ENCODE measurements at regions not wholly inside any gene's neighbourhood (a gene's known extent, or its start where the extent isn't known, plus 50 kb on each side); places are given as distances from the start of the nearest gene placed in this dataset.

DNA sequence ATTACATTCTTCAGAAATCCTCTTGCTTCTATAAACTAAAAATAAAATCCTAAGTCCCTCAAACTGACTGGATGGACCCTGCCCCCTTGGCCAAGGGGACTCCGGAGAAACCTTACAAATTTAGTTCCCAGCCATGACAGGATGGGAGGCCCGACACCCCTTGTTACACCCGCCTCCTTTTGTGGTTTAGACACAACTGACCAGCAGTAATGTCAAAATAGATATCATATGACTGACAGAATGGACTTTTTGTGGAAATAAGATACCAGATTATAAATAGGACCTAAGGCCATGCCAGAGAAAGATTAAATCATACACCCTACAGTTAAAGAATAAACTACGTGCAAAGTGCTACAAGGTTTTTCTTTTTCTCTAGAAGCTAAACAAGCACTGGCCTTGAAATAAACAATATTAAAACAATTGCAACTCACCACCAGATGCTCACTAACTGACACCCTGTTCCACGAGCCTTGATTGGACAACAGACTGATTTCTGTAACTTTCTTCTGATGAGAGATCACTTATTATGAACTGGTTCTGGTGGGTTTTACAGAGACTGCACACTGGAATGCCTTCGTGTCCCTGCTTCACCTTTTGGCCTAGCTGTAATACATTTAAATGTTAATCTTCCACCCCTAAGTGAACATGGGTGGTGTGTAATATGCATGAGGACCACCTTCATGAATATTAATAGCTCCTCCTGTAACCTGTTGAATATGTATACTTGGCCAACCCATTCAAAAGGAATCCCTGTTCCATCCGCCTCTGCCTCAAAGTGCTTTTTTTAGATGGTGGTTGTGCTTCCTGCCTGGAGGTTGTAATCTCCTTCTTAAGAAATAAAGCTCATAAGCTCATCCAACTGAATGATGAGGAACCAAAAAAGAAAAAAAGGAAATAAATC is 99.6 kb downstream of the ODF2L start:
- no peak for DNase-seq (ENCODE audit: low read depth)

DNA sequence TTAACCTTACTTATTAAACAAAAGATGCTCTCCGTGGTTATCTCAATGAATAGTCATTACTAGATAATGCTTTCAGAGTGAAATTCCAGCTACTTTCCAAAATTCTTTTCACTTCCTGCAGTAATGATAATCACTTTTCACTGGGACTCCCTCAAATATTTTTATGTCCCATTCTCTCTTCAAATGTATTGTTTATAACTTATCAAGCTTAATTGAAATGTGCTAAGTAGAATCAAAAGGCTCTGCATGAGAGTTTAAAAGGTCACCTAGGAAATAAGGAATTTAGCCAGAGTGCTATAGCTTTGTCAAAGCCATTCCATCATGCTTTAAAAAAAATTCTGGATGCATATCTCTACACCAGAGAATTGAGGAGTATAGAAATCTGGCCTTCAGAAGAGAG is 106.4 kb downstream of the ODF2L start:
- DNase-seq (ENCODE audit: low read depth) = no peak

DNA sequence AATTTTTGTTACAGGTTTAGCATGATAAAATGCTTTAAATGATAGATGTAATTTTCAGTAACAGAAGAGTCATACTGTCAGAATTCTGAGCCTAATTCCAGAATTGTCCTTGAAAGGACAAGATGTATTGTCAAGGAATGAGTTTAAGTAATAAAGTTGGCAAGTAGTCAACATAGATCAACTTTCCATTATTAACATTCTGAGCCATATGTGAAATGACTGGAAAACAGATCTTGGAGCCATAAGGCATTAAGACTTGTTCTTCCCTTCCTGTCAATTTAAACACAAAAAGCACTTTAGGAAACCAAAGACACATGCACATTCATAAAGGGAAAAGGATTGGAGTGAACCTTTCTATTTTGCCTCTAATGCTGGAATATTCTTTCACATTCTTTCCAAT is 107.0 kb downstream of the ODF2L start:
- no peak for DNase-seq (ENCODE audit: low read depth)

DNA sequence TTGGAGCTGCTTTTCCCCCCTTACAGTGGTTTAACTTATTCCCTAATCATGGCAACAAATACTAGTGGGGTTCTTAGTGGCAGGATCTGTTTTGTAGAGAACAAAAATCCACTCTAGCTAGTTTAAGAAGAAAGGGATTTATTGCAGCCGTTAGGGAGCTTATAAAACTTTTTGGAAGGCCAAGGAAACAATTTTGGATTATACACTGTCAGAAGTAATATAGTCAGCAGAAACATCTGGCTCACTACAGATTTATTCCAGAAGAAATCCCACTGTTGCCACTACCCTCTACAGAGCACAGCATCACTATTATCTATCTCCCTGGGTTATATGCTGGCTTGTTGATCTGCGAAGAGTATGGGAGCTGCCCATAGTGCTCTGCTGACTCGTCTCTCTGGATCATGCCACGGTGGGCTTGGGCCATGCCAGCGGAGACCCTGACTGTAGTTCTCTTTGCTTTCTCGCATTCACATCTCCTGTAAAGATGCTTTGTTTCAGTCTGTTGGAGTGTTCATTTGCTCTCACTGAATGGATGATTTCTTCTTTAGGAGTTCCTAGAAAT is 107.5 kb downstream of the ODF2L start:
- DNase-seq (ENCODE audit: low read depth) = no peak

DNA sequence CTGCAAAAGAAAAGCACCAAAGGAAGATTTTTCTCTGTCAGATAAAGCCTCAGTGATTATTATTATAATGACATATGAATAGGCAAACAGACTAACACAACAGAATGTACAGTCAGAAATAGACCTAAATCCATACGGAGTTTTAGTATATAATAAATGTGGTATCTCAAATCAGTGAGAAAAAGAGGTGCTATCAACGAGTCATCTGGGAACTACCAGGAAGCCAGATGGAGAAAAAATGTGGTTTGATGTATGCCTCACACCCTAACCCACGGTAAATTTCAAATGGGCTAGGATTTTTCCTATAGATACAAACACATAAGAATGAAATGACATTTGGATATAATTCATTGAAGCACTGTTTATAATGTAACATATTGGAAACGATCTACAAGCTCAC is 110.3 kb downstream of the ODF2L start:
- DNase-seq (ENCODE audit: low read depth) = no peak

DNA sequence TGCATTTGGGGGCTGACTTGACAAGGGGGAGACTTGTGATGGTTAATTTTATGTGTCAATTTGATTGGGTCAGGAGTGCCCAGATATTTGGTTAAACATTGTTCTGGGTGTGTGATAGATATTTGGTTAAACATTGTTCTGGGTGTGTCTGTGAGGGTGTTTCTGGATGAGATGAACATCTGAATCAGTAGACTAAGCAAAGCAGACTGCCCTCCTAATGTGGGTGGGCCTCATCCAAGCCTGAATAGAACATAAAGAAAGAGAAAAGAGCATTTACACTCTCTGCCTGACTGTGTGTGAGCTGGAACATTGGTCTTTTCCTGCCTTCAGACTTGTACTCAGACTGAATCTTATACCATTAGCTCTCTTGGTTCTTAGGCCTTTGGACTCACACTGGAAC is 113.5 kb downstream of the ODF2L start:
- no peak for DNase-seq (ENCODE audit: low read depth)

DNA sequence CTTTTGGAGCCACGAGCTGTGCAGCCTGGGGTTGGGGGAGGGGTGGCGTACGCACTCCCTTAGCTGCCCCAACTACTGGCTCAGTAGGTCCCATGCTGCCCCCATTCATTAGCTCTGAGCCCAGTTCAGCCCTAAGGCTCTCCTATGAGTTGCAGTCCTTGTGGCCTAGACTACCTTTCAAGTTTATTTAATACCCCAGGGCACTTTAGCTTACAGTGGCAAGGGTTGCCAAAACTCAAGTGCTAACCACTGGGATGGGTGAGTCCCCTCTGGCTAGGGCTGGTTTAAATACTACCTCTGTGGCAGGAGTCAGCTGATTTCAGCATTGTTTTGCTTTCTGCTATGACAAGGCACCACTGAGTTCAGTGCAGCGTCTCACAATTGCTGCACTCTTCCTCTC is 118.2 kb downstream of the ODF2L start:
- no peak for DNase-seq (ENCODE audit: low read depth)

DNA sequence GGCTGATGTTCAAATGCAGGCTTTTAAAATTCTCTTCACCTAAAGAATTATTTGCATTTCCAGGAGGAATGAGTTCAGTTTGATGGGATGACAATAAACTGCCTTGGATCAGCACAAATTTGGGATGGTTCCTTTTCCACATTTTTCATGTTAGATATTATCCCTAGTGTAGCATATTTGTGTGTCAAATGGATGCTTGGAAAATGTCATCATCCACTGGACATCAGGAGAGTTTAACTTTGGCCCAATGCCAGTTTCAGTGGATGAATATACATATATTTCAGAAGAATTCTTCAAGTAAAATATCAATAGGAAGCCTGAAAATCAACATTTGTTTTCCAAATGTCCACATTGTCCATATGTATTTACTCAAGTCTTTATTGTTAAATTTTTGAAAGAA is 116.5 kb upstream of the COL24A1 start:
- DNase-seq (ENCODE audit: low read depth) = no peak

DNA sequence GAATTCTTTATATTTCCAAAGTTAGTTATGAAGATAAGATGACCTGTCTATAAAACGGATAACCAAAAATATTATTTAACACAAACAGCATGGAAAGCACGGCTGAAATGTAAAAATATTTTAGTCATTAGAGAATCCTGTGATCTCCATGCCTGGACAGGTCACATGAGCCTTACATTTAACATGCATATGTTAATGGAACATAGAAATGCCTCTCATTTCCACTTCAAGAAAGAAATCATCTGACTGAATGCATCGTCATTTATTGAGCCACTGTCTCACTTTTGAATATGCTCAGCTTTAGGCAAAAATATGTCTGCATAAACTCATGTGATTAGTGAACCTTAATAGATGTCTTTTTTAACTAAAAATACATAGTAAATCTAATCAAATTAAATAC is 115.5 kb upstream of the COL24A1 start:
- no peak for DNase-seq (ENCODE audit: low read depth)

DNA sequence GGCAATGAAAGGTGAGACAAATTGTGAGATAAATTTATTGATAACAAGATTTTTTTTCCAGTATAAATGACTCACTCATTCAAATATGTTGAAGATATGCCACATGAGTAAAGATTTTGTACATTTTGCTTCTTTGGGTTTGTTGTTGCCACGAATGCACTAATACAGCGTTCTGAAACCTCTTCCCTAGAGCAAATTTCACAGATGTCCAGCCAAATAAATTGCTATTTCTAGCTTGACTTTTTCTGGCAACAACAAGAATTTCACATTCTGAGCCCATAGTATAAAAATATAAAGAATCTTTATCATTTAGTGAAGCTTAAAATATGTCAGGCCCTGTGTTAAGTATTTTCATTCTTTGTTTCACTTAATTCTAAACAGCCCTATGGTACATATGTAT is 114.5 kb upstream of the COL24A1 start:
- no peak for DNase-seq (ENCODE audit: low read depth)

DNA sequence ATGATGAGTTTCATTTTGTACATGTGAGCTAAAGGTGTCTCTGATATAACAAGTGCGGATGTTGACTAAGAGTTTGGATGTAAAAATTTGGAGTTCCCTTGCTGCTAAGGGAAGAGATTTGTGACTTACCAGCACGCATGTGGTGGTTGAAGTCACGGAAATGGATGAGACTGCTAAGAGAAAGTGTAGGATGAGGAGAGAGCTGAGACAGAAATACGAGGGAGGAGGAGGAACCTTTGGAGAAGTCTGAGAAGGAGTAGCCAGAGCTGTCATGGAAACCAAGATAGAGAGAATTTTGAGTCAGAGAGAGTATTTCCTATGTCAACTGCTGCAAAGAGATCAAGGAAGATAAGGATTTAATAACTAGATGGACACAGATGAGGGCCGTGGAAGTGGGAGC is 106.5 kb upstream of the COL24A1 start:
- DNase-seq (ENCODE audit: low read depth) = no peak

DNA sequence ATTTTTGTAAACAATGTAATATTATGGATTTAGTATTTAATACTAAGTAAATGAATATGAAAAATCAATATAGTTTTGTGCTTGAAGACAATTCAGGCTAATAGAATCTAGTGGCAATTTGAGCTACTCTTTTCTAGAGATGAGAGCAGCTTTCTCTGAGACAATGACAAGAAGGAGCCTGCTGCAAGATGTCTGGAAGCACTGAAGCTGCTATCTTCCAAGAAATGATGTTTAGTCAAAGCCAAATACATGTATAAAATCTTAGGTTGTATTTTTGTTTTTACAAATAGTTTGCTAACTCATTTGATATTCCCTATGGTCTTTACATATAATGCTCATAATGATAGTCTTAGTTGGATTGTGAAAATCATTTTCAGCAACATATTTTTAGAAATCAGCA is 103.9 kb upstream of the COL24A1 start:
- no peak for DNase-seq (ENCODE audit: low read depth)

DNA sequence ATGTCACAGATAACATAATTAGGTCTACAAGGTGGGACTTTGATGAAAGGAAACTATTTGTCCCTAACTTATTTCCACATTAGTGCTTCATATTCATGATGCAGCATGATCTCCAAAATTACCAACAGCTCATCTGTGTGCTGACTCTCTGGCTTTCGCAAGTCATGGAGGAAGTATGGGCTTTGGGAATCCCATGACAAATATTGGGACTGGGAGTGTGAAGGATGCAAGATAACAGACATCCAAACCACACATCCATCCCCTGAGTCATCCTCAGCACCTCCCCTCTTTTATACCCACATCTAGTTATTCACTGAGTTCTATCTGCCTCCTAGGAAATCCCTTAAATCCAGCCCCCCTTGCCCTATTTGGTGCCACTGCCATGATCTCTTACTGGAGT is 102.8 kb upstream of the COL24A1 start:
- DNase-seq (ENCODE audit: low read depth) = no peak

DNA sequence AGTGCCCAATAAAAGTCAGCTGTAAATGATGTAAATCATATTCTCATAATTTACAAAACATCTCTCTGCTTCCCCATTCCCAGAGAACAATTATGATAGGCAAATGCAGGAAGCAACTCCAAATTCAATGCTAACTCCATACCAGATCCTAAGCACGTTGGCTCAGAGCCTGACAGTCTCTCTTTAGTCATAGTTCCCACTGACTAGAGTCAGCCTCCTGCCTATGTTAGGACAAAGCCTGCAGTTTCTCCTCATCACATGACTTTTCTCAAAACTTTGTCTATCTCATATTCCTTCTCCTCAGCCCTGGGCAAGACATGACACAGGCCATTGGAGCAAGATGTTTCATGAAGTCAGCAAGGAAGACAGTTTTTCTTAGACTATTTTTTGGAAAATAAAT is 101.5 kb upstream of the COL24A1 start:
- DNase-seq (ENCODE audit: low read depth) = peak; percentile 5

DNA sequence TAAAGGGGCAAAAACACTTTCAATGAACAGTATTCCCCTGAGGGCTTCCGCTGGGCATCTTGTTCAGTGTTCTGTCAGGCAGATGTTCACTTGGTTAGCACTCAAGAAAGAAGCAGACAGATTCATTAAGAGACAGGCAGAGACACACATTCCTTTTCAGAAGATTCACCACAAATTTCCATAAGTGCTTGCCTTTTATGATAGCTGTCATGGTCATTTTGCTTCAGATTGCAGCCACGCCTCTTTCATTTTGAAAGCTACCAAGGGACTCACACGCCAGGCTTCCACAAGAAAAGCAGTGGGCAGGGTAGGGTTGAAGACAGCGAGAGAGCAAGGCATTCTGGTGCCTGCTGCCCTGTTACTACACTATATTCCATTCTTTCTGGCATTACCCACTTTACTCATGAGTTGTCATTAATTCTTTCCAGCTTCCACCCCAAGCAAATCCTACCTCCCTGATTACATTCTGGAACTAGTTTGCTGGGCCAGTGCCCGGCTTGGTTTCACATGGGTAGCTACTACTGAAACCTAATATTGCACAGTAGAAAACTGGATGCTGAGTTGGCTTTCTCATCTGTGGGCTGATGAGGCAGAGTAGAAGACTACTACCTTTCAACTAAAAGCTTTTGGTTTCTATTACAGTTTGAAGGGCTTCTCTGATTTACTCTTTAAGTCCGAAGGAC is 91.2 kb upstream of the COL24A1 start:
- DNase-seq (ENCODE audit: low read depth) = peak; percentile 93

DNA sequence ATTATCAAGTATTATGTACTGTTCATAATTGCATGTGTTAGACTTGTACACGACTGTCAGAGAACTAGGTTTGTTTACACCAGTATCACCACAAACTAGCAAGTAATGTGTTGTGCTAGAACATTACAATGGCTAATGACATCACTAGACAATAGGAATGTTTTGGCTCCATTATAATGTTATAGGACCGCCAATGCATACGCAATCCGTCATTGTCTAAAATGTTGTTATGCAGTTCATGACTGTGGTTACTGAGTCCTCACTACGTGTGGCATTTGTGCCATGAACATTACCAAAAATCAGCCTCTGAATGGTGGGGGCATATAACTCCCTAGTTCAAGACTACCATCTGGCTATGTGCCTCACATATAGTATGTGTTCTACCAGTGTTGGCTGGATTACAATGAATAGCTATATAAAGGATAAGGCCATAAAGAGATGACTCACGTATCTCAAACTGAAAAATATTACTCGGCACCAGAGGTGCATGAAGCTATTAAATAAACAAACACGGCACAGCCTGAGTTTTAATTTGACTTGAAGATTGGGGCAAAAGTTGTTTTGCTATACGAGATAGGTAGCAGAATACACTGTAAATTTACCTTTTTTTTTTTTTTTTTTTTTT is 89.1 kb upstream of the COL24A1 start:
- no peak for DNase-seq (ENCODE audit: low read depth)

DNA sequence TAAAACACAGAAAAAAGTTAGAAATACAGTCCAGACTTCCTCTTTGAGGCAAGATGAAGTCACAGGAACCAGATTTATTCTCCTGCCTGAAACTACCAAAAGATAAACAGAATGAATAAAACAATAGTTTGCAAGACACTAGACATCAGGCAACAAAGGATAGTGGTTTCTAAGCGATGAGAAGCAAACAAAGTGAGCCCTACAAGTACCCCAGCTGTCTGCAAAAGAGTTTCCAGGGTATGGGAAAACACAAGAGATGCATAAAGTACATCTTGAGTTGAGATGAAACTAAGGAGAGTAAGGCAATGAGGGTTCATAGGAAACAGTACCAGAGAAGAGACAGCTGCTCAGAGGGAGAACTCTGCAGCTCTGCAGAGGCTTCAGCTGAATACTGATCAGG is 83.3 kb upstream of the COL24A1 start:
- DNase-seq (ENCODE audit: low read depth) = no peak

DNA sequence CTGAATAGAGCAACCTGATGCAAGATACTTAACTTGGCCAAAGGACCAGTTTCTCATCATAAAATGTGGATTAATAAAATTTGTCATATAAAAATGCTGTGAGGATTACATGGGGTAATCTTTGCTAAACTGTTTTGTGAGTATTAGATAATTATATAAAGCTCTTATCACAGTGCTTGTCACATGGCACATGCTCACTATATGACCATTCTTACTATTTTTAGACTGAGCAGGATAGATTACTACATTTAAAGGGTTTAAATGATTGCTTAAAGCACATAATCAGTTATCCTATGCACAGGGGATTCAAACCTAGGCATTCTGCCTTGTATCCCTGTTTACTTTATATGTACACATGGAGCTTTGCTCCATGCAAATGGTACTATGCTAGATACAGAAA is 82.9 kb upstream of the COL24A1 start:
- no peak for DNase-seq (ENCODE audit: low read depth)

DNA sequence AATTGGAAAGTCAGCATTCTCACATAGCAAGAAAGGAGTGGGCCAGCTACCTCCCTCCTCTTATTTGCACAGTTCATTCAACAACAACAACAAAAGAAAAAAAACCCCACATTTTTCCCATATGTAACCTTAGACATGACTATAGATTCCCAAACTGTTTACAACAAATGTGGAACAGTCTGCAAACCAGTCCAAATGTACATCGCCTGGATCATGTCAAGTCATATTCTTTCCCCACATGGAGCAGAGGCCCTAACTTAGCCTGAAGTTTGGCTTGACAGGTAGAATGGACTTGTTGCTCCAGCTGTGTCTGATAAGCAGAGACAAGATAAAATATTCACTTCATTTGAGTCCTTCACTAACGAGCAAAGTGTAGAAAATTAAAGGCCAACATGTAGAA is 81.7 kb upstream of the COL24A1 start:
- DNase-seq (ENCODE audit: low read depth) = no peak

DNA sequence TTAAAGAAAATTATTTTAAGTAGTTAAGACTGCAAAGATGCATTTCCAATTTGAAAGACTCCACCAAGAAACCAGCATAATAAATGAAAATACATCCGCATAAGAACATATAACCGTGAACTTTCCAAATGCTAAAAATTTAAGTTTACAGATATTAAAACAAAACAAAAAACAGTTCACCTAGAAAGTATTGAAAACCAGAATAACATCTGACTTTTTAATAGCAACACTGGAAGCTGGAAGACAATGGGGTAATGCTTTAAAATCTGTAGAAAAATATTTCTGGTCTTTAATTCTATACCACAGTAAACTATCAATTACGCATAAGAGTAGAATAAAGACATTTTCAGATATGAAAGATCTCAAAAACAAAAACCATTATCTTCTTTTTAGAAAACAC is 79.3 kb upstream of the COL24A1 start:
- no peak for DNase-seq (ENCODE audit: low read depth)

DNA sequence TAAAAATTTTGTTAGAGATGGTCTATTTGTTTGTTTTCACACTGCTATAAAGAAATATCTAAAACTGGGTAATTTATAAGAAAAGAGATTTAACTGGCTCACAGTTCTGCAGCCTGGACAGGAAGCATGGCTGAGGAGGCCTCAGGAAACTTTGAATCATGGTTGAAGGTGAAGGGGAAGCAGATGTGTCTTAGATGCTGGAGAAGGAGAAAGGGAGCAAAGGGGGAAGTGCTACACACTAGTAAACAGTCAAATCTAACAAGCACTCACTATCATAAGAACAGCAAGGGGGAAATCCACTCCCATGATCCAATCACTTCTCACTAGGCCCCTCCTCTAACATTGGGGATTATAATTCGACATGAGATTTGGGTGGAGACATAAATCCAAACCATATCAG is 76.8 kb upstream of the COL24A1 start:
- no peak for DNase-seq (ENCODE audit: low read depth)

DNA sequence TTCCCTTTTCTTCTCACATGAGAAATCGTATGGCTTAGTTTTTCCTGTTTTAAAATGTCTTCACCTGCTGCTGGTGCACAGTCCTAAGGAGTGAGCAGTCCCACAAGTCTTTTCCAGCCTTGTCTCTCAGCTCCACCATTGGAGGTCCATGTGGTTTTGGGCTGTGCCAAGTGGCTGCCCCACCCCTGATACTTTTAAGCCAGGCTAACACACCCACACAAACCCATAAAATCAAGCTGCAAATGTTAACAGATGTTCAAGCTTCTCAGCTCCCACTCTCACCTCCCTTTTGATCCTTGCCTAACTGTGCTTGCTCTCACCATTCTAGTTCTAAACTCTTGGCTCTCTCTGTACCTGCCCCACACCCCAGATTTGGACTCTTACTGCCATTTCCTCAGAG is 74.5 kb upstream of the COL24A1 start:
- no peak for DNase-seq (ENCODE audit: low read depth)

DNA sequence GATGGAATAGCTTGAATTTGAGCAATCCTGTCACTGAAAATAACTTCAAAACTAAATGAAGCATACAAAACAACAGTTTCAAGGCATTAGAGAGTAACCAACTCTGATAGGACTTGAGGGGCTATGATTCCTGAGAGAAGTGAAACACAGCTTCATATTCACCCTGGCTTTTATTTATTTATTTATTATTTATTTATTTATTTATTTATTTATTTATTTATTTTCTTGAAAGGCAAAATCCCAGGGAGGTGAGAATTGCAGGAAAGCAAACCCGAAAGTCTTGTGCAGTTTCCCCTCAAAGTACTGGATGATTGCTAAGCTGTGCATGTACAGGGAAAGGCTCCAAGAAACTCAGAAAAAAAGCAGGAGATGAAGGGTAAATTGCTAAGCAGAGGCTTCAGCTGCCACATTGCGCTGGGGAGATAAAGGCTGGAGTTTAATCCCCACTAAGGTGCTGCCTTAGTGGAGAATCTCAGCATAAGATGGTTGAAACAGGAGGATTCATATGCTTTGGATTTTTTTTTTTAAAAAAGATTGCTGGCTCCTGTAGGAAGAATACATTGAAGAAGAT is 72.9 kb upstream of the COL24A1 start:
- no peak for DNase-seq (ENCODE audit: low read depth)

Measured in fibroblast of gingiva (primary cell).